ENCODE measurements at regions not wholly inside any gene's neighbourhood (a gene's known extent, or its start where the extent isn't known, plus 50 kb on each side); places are given as distances from the start of the nearest gene placed in this dataset.
A peak's percentile ranks its signal among the peaks of the same experiment; 100 is the strongest.
"Not testable (repeated sequence)": the region's sequence is repeated elsewhere in the genome, so short reads cannot be mapped to it uniquely, and the experiment has no call there.

DNA sequence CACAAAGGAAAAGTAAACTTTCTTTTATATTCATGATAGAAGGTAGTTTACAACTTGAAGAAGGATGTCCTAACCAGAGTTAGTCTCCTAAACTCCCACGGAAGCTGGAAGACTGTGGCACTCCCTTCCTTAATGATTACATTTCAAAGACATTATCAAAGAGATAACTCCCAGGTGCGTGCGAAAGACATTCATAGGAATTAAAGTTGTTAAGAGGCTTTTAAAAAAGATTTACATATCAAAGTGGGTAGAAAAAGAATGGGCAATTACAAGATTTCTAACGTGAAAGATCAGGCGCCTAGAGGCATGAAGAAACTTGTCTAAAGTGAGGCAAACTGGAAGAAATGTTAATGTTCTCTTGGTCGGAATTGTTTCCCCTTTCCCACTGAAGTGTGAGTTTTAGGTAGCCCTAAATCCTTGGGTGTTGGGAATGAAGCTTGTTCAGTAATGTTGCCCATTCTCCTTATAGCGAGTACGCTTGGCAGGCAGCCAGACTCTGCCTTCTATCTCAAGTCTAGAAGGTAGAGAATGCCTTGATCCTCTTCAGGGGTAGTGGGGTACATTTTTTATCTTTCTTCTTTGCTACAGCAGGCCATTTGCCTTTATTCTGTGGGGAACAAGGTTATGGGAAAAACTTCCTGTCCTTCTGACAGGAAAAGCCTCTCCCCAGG lies 642.0 kb downstream of the SLC6A15 start:
- DNase-seq (ENCODE audit: low read depth) = no peak

- DNase-seq (ENCODE audit: low read depth) = no peak
These were observed 664.7 kb downstream of the SLC6A15 start for GRCh38 chr12:84247931-84248330.

GRCh38 chr12:84243686-84244085 lies 668.9 kb downstream of the SLC6A15 start:
- no peak for DNase-seq (ENCODE audit: low read depth)

GRCh38 chr12:84222841-84223240 lies 689.8 kb downstream of the SLC6A15 start:
- DNase-seq (ENCODE audit: low read depth) = no peak

- DNase-seq (ENCODE audit: low read depth) = no peak
These were observed 694.2 kb downstream of the SLC6A15 start for GRCh38 chr12:84218406-84218805.

DNA sequence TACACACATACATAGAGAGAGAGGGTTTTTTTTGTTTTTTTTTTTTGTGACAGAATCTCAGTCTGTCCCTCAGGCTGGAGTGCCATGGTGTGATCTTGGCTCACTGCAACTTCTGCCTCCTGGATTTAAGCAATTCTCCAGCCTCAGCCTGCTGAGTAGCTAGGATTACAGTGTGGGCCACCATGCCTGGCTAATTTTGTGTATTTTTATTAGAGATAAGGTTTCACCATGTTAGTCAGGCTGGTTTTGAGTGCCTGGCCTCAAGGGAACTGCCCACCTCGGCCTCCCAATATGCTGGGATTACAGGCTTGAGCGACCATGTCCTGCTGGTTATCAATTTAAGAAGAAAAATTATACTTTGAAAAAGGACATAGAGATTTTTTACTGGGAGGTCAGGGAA lies 710.6 kb downstream of the SLC6A15 start:
- DNase-seq (ENCODE audit: low read depth) = no peak

GRCh38 chr12:84198294-84198946 lies 714.2 kb downstream of the SLC6A15 start:
- no peak for DNase-seq (ENCODE audit: low read depth)

DNA sequence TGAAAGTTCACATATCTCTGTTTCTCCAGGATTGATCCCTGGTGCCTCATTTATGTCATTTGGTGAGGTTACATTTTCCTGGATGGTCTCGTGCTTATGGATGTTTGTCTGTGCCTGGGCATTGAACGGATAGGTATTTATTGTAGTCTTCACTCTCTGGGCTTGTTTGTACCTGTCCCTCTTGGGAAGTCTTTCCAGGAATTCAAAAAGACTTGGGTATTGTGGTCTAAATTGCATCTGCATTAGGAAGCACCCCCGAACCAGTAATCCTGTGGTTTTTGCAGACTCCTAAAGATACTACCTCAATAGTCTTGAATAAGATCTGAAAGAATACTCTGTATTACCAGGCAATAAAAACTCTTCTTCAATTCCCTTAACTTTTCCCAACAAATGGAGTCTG lies 720.8 kb downstream of the SLC6A15 start:
- DNase-seq (ENCODE audit: low read depth) = no peak

- no peak for DNase-seq (ENCODE audit: low read depth)
These were observed 726.2 kb downstream of the SLC6A15 start for GRCh38 chr12:84186433-84186832.

GRCh38 chr12:84183576-84183975 lies 729.0 kb downstream of the SLC6A15 start:
- DNase-seq (ENCODE audit: low read depth) = no peak

DNA sequence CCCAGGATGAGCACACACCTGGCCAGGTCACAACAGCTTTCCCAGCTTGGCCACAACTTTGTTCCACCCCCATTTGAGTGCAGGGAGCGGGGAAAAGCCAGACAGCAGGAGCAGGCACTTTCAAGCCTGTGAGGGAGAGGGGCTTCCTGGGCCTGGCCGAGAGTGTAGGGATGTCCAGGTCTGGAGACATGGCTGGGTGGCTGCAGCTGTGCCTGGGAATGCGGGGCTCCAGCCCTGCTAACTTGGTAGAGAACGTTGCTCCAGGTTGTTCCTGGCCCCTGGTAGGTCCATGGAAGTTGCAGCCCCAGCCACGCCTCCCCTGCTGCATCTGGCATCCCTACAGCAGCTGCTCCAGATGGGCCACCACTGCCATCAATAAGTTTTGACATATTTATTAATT lies 738.5 kb downstream of the SLC6A15 start:
- DNase-seq (ENCODE audit: low read depth) = no peak

- DNase-seq (ENCODE audit: low read depth) = no peak
These were observed 739.7 kb downstream of the SLC6A15 start for GRCh38 chr12:84172823-84173424.

- DNase-seq (ENCODE audit: low read depth) = no peak
These were observed 745.8 kb downstream of the SLC6A15 start for GRCh38 chr12:84166812-84167211.

DNA sequence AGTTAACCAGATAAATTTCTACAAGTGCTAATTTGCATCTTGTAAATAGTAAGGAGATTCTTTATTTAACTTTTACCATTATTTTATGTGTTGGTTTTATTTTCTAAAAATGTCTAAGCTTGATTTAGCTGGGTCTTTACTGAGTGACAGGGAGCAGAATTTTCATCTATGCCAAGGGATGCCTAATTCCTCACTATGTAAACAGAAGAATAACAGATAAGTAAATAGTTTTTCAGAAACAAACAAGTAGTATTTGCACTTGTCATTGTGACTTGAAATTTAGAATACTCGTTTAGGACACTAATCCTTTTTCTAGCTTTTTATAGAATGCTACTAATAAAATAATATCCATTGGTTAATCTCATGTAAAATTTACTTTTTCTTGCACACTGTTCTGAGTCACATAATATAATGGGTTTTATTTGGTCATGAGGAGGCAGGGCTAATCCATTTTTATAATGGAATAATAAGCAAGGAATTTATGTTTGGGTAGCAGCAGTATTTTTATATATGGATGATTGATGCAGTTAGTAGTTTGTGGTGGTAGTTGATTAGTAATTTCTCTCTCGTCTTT lies 746.5 kb downstream of the SLC6A15 start:
- no peak for DNase-seq (ENCODE audit: low read depth)

DNA sequence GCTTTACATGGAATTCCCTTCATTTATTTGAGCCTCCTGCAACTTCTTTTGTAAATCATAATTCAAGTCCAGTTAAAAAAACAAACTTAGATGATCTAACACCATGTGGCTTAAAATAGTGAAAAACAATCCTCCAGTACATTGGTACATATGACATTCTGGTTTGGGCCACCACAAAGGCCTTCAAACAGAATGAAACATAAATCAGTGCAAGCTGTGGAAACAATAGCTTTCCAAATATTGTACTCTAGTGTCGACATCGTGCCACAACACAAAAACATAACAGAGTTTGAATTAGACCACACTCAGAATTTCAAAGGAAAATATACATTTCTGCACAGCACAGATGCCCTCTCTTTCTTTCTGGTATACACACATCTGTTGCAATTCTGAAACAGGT lies 751.3 kb downstream of the SLC6A15 start:
- DNase-seq (ENCODE audit: low read depth) = no peak

GRCh38 chr12:84159260-84159659 lies 753.3 kb downstream of the SLC6A15 start:
- no peak for DNase-seq (ENCODE audit: low read depth)

- no peak for DNase-seq (ENCODE audit: low read depth)
These were observed 755.4 kb downstream of the SLC6A15 start for GRCh38 chr12:84157170-84157569.

- DNase-seq (ENCODE audit: low read depth) = not testable (repeated sequence)
These were observed 757.3 kb downstream of the SLC6A15 start for GRCh38 chr12:84154991-84155930.

DNA sequence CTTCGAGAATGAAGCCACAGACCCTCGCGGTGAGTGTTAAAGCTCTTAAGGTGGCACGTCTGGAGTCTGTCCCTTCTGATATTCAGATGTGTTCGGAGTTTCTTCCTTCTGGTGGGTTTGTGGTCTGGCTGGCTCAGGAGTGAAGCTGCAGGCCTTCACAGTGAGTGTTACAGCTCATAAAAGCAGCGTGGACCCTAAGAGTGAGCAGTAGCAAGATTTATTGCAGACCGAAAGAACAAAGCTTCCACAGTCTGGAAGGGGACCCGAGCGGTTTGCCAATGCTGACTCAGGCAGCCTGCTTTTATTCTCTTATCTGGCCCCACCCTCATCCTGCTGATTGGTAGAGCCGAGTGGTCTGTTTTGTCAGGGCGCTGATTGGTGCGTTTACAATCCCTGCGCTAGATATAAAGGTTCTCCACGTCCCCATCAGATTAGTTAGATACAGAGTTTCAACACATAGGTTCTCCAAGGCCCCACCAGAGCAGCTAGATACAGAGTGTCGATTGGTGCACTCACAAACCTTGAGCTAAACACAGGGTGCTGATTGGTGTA lies 758.1 kb downstream of the SLC6A15 start:
- DNase-seq (ENCODE audit: low read depth) = not testable (repeated sequence)

DNA sequence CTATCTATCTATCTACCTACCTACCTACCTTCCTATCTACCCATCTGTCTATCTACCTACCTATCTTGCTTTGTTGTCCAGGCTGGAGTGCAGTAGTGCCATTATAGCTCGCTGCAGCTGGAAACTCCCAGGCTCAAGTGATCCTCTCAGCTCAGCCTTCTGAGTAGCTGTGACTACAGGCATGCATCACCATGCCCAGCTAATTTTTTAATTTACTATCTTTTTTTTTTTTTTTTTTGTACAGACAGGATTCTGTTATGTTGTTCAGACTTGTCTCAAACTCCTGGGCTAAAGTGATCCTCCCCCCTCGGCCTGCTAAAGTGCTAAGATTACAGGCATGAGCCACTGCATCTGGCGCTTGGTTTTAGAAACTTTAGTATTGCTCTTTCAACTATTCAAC lies 762.4 kb downstream of the SLC6A15 start:
- no peak for DNase-seq (ENCODE audit: low read depth)

DNA sequence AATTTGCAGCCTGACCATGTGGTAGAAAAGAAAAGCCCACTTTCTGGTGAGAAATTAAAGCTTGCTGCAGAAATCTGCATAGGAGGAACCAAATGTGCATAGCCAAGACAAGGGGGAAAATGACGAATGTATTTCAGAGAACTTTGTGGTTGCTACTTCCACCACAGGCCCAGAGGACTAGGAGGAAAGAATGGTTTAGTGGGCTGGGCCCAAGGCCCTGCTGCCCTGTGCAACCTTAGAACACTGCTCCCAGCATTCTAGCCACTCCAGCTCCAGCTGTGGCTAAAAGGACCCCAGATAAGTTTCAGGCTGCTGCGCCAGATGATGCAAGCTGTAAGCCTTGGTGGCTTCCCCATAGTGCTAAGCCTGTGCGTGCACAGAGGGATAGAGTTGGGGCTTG lies 764.3 kb downstream of the SLC6A15 start:
- DNase-seq (ENCODE audit: low read depth) = no peak

- DNase-seq (ENCODE audit: low read depth) = peak; percentile 65
These were observed 775.7 kb downstream of the SLC6A15 start for GRCh38 chr12:84136862-84137367.
